ENCODE measurements at regions not wholly inside any gene's neighbourhood (a gene's known extent, or its start where the extent isn't known, plus 50 kb on each side); places are given as distances from the start of the nearest gene placed in this dataset.
"Not testable (repeated sequence)": the region's sequence is repeated elsewhere in the genome, so short reads cannot be mapped to it uniquely, and the experiment has no call there.

DNA sequence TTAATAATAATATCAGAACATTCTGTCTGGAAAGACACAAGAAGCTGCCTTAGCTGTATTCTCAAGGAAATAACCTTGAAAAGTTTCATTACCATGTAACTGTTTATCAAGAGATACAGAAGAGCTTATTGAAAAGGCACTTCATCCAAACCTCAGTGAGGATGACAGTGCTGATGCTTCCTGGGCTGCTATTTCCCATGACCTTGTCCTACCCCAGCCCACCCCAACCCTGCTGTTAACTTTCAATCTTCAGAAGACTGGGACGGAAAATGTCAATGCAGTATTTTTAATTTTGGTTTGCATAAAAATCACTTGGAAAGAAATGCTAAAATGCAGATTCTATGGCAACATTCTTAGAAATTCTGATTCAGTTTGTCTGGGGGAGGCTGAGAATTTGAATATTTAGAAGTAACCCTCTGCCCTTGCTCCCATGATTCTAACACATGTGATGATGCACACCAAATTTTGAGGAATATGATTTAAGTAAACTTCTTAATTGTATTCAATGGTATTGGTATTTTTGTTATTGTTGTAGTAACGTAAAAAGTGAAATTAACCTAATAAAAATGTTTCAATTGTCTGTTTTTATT lies 101.0 kb upstream of the CHST9 start:
- TF ChIP-seq, protein P1, sequence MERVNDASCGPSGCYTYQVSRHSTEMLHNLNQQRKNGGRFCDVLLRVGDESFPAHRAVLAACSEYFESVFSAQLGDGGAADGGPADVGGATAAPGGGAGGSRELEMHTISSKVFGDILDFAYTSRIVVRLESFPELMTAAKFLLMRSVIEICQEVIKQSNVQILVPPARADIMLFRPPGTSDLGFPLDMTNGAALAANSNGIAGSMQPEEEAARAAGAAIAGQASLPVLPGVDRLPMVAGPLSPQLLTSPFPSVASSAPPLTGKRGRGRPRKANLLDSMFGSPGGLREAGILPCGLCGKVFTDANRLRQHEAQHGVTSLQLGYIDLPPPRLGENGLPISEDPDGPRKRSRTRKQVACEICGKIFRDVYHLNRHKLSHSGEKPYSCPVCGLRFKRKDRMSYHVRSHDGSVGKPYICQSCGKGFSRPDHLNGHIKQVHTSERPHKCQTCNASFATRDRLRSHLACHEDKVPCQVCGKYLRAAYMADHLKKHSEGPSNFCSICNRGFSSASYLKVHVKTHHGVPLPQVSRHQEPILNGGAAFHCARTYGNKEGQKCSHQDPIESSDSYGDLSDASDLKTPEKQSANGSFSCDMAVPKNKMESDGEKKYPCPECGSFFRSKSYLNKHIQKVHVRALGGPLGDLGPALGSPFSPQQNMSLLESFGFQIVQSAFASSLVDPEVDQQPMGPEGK (CRISPR knock-in tag; IDR thresholded peaks at IDR 0.05; ENCODE audit: borderline replicate concordance): not testable (repeated sequence)
- TF ChIP-seq PPARA (CRISPR knock-in tag; IDR thresholded peaks at IDR 0.05; ENCODE audit: borderline replicate concordance); CSDC2 (CRISPR knock-in tag; IDR thresholded peaks at IDR 0.05); ZFP3 (CRISPR knock-in tag; IDR thresholded peaks at IDR 0.05); ZNF70 (CRISPR knock-in tag; IDR thresholded peaks at IDR 0.05); ISL1 (CRISPR knock-in tag; IDR thresholded peaks at IDR 0.05): not testable (repeated sequence)
- TF ChIP-seq, protein P2, sequence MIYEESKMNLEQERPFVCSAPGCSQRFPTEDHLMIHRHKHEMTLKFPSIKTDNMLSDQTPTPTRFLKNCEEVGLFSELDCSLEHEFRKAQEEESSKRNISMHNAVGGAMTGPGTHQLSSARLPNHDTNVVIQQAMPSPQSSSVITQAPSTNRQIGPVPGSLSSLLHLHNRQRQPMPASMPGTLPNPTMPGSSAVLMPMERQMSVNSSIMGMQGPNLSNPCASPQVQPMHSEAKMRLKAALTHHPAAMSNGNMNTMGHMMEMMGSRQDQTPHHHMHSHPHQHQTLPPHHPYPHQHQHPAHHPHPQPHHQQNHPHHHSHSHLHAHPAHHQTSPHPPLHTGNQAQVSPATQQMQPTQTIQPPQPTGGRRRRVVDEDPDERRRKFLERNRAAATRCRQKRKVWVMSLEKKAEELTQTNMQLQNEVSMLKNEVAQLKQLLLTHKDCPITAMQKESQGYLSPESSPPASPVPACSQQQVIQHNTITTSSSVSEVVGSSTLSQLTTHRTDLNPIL (CRISPR knock-in tag; IDR thresholded peaks at IDR 0.05; ENCODE audit: low read depth): not testable (repeated sequence)
- TF ChIP-seq, protein P3, sequence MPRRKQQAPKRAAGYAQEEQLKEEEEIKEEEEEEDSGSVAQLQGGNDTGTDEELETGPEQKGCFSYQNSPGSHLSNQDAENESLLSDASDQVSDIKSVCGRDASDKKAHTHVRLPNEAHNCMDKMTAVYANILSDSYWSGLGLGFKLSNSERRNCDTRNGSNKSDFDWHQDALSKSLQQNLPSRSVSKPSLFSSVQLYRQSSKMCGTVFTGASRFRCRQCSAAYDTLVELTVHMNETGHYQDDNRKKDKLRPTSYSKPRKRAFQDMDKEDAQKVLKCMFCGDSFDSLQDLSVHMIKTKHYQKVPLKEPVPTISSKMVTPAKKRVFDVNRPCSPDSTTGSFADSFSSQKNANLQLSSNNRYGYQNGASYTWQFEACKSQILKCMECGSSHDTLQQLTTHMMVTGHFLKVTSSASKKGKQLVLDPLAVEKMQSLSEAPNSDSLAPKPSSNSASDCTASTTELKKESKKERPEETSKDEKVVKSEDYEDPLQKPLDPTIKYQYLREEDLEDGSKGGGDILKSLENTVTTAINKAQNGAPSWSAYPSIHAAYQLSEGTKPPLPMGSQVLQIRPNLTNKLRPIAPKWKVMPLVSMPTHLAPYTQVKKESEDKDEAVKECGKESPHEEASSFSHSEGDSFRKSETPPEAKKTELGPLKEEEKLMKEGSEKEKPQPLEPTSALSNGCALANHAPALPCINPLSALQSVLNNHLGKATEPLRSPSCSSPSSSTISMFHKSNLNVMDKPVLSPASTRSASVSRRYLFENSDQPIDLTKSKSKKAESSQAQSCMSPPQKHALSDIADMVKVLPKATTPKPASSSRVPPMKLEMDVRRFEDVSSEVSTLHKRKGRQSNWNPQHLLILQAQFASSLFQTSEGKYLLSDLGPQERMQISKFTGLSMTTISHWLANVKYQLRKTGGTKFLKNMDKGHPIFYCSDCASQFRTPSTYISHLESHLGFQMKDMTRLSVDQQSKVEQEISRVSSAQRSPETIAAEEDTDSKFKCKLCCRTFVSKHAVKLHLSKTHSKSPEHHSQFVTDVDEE (CRISPR knock-in tag; IDR thresholded peaks at IDR 0.05): not testable (repeated sequence)
